H1 (cell line): ENCODE measurements at regions not wholly inside any gene's neighbourhood (a gene's known extent, or its start where the extent isn't known, plus 50 kb on each side); places are given as distances from the start of the nearest gene placed in this dataset.

Experiments
- BCL11A ChIP-seq, 2 experiments: IDR thresholded peaks; one replicate each; pipeline ENCODE4 v1.6.1; 2011; ENCODE audit warnings: low read depth in 2 of 2, low read length in 2 of 2, mild to moderate bottlenecking in 2 of 2
- CHD2 ChIP-seq: IDR thresholded peaks from 2 replicates; pipeline ENCODE4 v1.6.1; 2012; ENCODE audit warnings: low read length, improper control_type of control experiment
- NANOG ChIP-seq: IDR thresholded peaks from 2 replicates; pipeline ENCODE4 v1.6.1; 2011; ENCODE audit warnings: low read length, low read depth, mild to moderate bottlenecking, inconsistent platforms; ENCODE audit not compliant: insufficient read depth, poor library complexity, severe bottlenecking
- POLR2AphosphoS5 ChIP-seq: IDR thresholded peaks from 2 replicates; pipeline ENCODE4 v1.6.1; 2011; ENCODE audit warnings: low read depth, low read length

- TF ChIP-seq NANOG (no peak), CHD2 (no peak), POLR2AphosphoS5 (no peak), BCL11A (IDR thresholded peaks at IDR 0.05; ENCODE audit: low read depth in 2 of 2, low read length in 2 of 2) (no peak)
Measured at GRCh38 chr2:238763471-238763995, 84.4 kb upstream of the TWIST2 start (continued).
